ENCODE measurements at regions not wholly inside any gene's neighbourhood (a gene's known extent, or its start where the extent isn't known, plus 50 kb on each side); places are given as distances from the start of the nearest gene placed in this dataset.

GRCh38 chr16:55273959-55274358 is 50.0 kb upstream of the IRX6 start:
- no peak overlapping the region for H3K27ac ChIP-seq (ENCODE audit: low read depth, low read length)
- no peak for DNase-seq (ENCODE audit: insufficient read length, low spot score, missing footprints)
- H4K20me1 ChIP-seq (ENCODE audit: insufficient read depth, low read length): no peaks in the 10 kb centered on the region

More at GRCh38 chr16:55273959-55274358, 50.0 kb upstream of the IRX6 start:
- Histone ChIP-seq H3K4me3 (ENCODE audit: insufficient read depth, low read length) (no peak overlapping the region), H3K36me3 (ENCODE audit: insufficient read depth, low read length) (no peaks in the 10 kb centered on the region), H3K4me1 (ENCODE audit: insufficient read depth, low read length) (no peaks in the 10 kb centered on the region), H3K9me3 (ENCODE audit: low read depth, low read length) (no peaks in the 10 kb centered on the region), H3K79me2 (ENCODE audit: insufficient read depth, low read length) (no peaks in the 10 kb centered on the region), H3K4me2 (ENCODE audit: insufficient read depth, low read length) (no peak overlapping the region), H2AFZ (ENCODE audit: low read length) (no peak overlapping the region), H3K27me3 (ENCODE audit: insufficient read depth, low read length) (peaks cover 9% of the 10 kb centered on the region)
- no peak for TF ChIP-seq CTCF (IDR thresholded peaks at IDR 0.05; ENCODE audit: extremely low read depth, low read depth, low read length)
